Fibroblast of lung (primary cell): ENCODE measurements at regions not wholly inside any gene's neighbourhood (a gene's known extent, or its start where the extent isn't known, plus 50 kb on each side); places are given as distances from the start of the nearest gene placed in this dataset.

Experiments
- CTCF ChIP-seq, 2 donors: IDR thresholded peaks in 1 of 2; conservative IDR thresholded peaks in 1 of 2; 1 replicate in 1 of 2; 2 replicates in 1 of 2; pipeline ENCODE4 v1.5.1; 2011 to 2012; ENCODE audit warnings: low read length in 2 of 2, control low read depth in 1 of 2, inconsistent platforms in 1 of 2, low read depth in 1 of 2, mild to moderate bottlenecking in 1 of 2
- EZH2 ChIP-seq: IDR thresholded peaks from 2 replicates; pipeline ENCODE4 v1.5.1; 2012; ENCODE audit warnings: low read length, control low read depth, mild to moderate bottlenecking; ENCODE audit errors: missing control alignments

DNA sequence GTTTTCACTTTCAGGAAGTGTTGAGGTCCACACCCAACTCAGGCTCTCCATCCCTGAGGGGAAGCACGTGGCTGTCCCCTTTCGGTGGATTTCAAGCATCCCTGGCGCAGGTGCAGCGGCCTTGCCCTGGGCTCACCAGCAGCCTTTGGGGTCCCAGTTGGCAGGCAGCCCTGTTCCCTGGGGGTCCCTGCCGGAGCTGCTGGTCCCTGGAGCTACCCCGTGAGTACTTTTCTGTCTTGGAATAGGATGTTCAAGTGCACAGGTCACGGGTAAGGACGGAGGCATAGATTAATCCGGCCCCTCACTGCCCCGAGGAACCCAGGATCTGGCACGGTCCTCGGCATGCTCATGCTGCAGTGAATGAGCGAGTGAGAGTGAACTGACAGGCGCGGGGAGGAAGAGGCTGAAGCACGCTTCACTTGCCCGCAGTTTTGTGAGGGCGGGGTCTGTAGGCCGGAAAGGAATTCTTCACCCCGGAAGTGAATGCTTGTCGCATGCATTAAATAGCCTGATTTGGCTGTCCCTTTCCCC, 117.2 kb upstream of the FAT1 start:
- TF ChIP-seq CTCF (conservative IDR thresholded peaks at IDR 0.05 in 1 of 2, IDR thresholded peaks at IDR 0.05 in 1 of 2; ENCODE audit: low read depth in 1 of 2, low read length in 2 of 2) (no peak), EZH2 (no peak)
